Body of pancreas (tissue), 4 donors: ENCODE measurements at regions not wholly inside any gene's neighbourhood (a gene's known extent, or its start where the extent isn't known, plus 50 kb on each side); places are given as distances from the start of the nearest gene placed in this dataset.

Source experiments
- CTCF ChIP-seq, 7 experiments: fragments of 450-650 bp in 4 of 7; fragments of 200-600 bp in 3 of 7; sonication (generic) in 3 of 7; IDR thresholded peaks; one replicate each; pipeline ENCODE4 v1.5.1; 2016 to 2019; ENCODE audit warnings: antibody characterized with exemption in 7 of 7
- POLR2A ChIP-seq, 3 donors: fragments of 450-650 bp; IDR thresholded peaks; one replicate each; pipeline ENCODE4 v1.6.1; 2016; ENCODE audit warnings: antibody characterized with exemption in 3 of 3, mild to moderate bottlenecking in 2 of 3

GRCh38 chr18:2100694-2101213, 470.6 kb downstream of the METTL4 start:
- TF ChIP-seq CTCF (IDR thresholded peaks at IDR 0.05): no peak
- TF ChIP-seq POLR2A (IDR thresholded peaks at IDR 0.05): no peak
